Heart right ventricle (tissue), 16 donors: ENCODE measurements at regions not wholly inside any gene's neighbourhood (a gene's known extent, or its start where the extent isn't known, plus 50 kb on each side); places are given as distances from the start of the nearest gene placed in this dataset.

Source experiments
- ATAC-seq, 8 donors: fragments of 200-7000 bp; cut with Tn5 transposase; one replicate each; pipeline ENCODE4 v1.9.1; 2020; ENCODE audit warnings: mild to moderate bottlenecking in 8 of 8, moderate library complexity in 8 of 8, moderate number of reproducible peaks in 1 of 8
- DNase-seq, 2 donors: peaks; one replicate each; pipeline ENCODE4 v3.0.0-alpha.2; 2020
- H3K27ac ChIP-seq, 10 donors: fragments of 200-600 bp; sonication (generic) in 2 of 10; one replicate each; pipeline versions ENCODE4 v1.5.0 to v1.8.0; 2020 to 2022; ENCODE audit warnings: mild to moderate bottlenecking in 3 of 10
- H3K27me3 ChIP-seq, 7 donors: fragments of 200-600 bp; one replicate each; pipeline ENCODE4 v1.8.0; 2021 to 2022; ENCODE audit warnings: mild to moderate bottlenecking in 2 of 7
- H3K36me3 ChIP-seq, 9 donors: fragments of 200-600 bp; sonication (generic) in 1 of 9; one replicate each; pipeline versions ENCODE4 v1.5.0 to v1.8.0; 2020 to 2022; ENCODE audit warnings: mild to moderate bottlenecking in 2 of 9
- H3K4me1 ChIP-seq, 9 donors: fragments of 200-600 bp; sonication (generic) in 1 of 9; one replicate each; pipeline versions ENCODE4 v1.5.0 to v1.8.0; 2020 to 2022; ENCODE audit warnings: mild to moderate bottlenecking in 4 of 9
- H3K4me3 ChIP-seq, 10 donors: fragments of 200-600 bp; sonication (generic) in 2 of 10; one replicate each; pipeline versions ENCODE4 v1.5.0 to v1.8.0; 2020 to 2022; ENCODE audit warnings: mild to moderate bottlenecking in 7 of 10, moderate library complexity in 2 of 10
- H3K9me3 ChIP-seq, 11 donors: fragments of 200-600 bp in 10 of 11; sonication (generic) in 2 of 11; one replicate each; pipeline versions ENCODE4 v1.5.0 to v1.8.0; 2013 to 2022; ENCODE audit warnings: mild to moderate bottlenecking in 2 of 11, control low read depth in 1 of 11, moderate library complexity in 1 of 11
- WGBS, 2 donors: extraction: QIAGEN DNeasy Blood & Tissue Kit; methylation state at CpG; one replicate each; pipeline ENCODE4 v1.1.7; 2013; ENCODE audit warnings: inconsistent platforms in 1 of 2; 5-methylcytosine and 5-hydroxymethylcytosine counted together
- intact Hi-C, 10 donors: fragments of 100-400 bp; cut with DNase I; formaldehyde crosslinking; loops; one replicate each; pipeline versions ENCODE4 v1.11.1 to v1.14.2; 2022
- TF ChIP-seq, protein P1 (sequence below), 9 donors: fragments of 200-600 bp; sonication (generic) in 2 of 9; IDR thresholded peaks; one replicate each; pipeline versions ENCODE4 v1.5.0 to v1.8.0; 2021 to 2022; ENCODE audit warnings: antibody characterized with exemption in 9 of 9, mild to moderate bottlenecking in 5 of 9, moderate library complexity in 1 of 9
- donor health status: Arrhythmogenic right ventricular cardiomyopathy.
- donor health status: ischemic (EF 13 %, LVEDD 7.1; RV severe dilation, severe dysfunction).
- donor health status: healthy with polysubstance abuse.
- donor health status: DM: no; HTN: yes; CAD: no.
- donor health status: DM: no; HTN: no; CAD: no.
- donor health status: ischemic (EF 25% LVEDD 6.9; RV normal size, moderate dysfunction).
- donor health status: ischemic (EF 25% LVEDD 5.7; RV mildly dilated, moderate dysfunction).
- donor health status: healthy.
- donor health status: DM: yes; HTN: yes; CAD: no.
- donor health status: Ischemic cardiomyopathy.
- donor health status: ischemic (EF 35%, LVEDD 5.7; RV mildly dilated, moderate dysfunction).
- donor health status: nonischemic (EF 11% LVEDD 7.7; RV severe dilation, severe dysfunction).
- donor health status: DM: yes; HTN: yes; CAD: no.
- donor health status: PGD.
- donor health status: ischemic (EF 29% LVEDD 5.4; RV normal size, mild dysfunction).
- donor health status: nonischemic (EF 23%, LVEDD 6.1; RV moderate dilation, normal function).

DNA sequence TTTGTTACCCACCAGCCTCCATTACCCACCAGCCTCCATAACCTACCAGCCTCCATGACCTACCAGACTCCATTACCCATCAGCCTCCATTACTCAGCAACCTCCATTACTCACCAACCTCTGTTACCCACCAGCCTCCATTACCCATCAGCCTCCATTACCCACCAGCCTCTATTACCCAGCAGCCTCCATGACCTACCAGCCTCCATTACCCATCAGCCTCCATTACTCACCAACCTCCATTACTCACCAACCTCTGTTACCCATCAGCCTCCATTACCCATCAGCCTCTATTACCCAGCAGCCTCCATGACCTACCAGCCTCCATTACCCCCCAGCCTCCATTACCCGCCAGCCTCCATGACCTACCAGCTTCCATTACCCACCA lies 133.3 kb upstream of the HS6ST1 start:
- WGBS, 2 donors = 96 to 100% methylated on average over 1 of the region's 1 CpG
- Histone ChIP-seq H3K36me3 (no peaks in the 10 kb centered on the region), H3K4me3 (no peak overlapping the region), H3K9me3 (no peaks in the 10 kb centered on the region), H3K4me1 (peaks cover 0 to 4% (median 0%) of the 10 kb centered on the region in 9 donors), H3K27ac (no peak overlapping the region), H3K27me3 (peaks cover 0 to 6% (median 0%) of the 10 kb centered on the region in 7 donors)
- ATAC-seq = no peak
- intact Hi-C loops = loop anchor here in 1 of 10 donors (10.0 kb wide), 1 partner anchor 97 kb away; no protein-coding TSS in a partner anchor
- TF ChIP-seq, protein P1, sequence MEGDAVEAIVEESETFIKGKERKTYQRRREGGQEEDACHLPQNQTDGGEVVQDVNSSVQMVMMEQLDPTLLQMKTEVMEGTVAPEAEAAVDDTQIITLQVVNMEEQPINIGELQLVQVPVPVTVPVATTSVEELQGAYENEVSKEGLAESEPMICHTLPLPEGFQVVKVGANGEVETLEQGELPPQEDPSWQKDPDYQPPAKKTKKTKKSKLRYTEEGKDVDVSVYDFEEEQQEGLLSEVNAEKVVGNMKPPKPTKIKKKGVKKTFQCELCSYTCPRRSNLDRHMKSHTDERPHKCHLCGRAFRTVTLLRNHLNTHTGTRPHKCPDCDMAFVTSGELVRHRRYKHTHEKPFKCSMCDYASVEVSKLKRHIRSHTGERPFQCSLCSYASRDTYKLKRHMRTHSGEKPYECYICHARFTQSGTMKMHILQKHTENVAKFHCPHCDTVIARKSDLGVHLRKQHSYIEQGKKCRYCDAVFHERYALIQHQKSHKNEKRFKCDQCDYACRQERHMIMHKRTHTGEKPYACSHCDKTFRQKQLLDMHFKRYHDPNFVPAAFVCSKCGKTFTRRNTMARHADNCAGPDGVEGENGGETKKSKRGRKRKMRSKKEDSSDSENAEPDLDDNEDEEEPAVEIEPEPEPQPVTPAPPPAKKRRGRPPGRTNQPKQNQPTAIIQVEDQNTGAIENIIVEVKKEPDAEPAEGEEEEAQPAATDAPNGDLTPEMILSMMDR (IDR thresholded peaks at IDR 0.05) = no peak
- DNase-seq = no peak

DNA sequence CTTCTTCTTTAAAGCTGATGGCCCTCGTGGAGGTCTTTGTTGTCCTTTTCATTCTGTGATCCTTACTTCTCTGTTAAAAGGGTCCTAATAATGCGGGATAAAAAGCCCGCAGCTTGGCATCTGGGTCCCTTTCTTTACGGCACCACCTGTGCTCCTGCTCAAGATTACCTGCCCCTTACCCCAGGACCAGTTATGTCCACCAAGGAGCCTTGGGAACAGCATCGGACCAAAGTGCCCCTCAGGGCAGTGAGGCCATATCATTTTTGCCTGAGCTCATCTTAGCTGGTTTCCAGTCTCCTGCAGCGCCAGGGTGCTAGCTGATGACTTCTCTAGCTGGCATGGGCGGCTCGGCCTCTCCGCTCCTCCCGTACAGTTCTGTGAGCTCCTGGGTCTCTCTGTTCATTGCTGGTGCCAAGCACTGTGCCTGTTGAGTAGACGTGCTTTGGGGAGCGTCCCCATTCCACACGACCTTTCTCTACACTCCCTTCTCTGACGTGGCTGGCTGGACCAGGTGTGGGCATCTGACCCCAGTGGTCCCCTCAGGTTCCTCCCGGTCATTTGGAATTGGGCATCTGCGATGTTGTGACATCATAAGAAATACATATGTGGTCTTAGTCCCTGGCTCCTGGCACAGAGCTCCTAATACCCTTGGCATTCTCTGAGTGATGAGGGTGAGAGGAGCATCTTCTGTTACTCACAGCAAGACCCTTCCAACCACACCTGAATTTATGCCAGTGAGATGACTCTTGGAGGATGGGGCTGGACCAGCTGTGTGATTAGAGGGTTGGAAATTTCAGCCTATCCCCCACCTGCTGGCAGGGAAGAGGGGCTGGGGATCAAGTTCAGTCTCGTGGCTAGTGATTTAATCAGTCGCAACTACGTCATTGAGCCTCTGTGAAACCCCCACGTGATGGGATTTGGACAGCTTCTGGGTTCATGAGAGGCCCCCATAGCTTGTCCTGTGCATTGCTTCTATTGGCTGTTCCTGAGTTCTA lies 134.2 kb upstream of the HS6ST1 start:
- TF ChIP-seq, protein P1 (IDR thresholded peaks at IDR 0.05) = no peak
- Histone ChIP-seq H3K27ac (no peak overlapping the region), H3K9me3 (no peaks in the 10 kb centered on the region), H3K27me3 (peaks cover 0 to 6% (median 0%) of the 10 kb centered on the region in 7 donors), H3K36me3 (no peaks in the 10 kb centered on the region), H3K4me1 (peaks cover 0 to 4% (median 0%) of the 10 kb centered on the region in 9 donors), H3K4me3 (no peak overlapping the region)
- ATAC-seq (no peak), DNase-seq (no peak)
- intact Hi-C loops = loop anchor here in 1 of 10 donors (10.0 kb wide), 1 partner anchor 98 kb away; no protein-coding TSS in a partner anchor
- 91 to 92% methylated on average over 20 of the region's 20 CpGs for WGBS, 2 donors

DNA sequence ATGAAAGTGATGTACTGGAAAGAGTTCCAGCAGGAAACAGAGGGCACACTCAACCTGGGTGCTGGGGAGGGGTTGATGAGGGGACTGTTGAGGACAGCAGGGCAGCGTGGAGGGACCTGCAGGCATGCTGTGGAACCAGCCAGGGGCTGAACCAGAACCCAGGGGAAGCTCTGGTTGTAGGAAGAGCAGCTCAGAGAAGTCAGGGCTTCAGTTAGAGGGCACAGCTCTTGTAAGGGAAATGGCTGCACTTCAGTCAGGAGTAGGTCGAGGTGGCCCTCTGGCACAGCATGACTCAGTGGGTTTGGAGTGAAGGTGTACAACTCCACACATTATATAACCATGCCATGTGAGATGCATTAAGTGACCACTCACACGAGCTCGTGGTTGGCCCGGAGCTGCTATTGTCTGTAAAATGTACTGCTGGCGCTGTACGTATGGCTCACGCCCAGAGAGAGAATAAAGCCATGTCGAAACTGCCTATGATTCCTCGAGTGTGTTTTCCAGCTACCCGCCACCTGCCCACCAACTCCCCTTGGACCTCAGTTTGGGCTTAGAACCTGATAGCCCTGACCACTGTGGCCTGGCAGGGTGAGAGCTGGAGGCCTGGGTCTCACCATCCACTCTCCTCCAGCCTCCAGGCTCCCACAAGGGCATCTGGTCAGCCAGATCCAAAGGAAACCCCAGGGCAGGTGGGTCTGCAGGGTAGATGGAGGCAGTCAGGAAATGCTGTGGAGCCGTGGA lies 136.5 kb upstream of the HS6ST1 start:
- Histone ChIP-seq H3K4me3 (no peak overlapping the region), H3K9me3 (no peaks in the 10 kb centered on the region), H3K27me3 (peaks cover 0 to 6% (median 0%) of the 10 kb centered on the region in 7 donors), H3K36me3 (no peaks in the 10 kb centered on the region), H3K4me1 (peaks cover 0 to 5% (median 0%) of the 10 kb centered on the region in 9 donors), H3K27ac (no peak overlapping the region)
- no peak for ATAC-seq
- TF ChIP-seq, protein P1 (IDR thresholded peaks at IDR 0.05) = no peak
- DNase-seq = no peak
- intact Hi-C loops = loop anchor here in 1 of 10 donors (10.0 kb wide), 1 partner anchor 100 kb away; no protein-coding TSS in a partner anchor
- 89 to 96% methylated on average over 12 of the region's 12 CpGs for WGBS, 2 donors

DNA sequence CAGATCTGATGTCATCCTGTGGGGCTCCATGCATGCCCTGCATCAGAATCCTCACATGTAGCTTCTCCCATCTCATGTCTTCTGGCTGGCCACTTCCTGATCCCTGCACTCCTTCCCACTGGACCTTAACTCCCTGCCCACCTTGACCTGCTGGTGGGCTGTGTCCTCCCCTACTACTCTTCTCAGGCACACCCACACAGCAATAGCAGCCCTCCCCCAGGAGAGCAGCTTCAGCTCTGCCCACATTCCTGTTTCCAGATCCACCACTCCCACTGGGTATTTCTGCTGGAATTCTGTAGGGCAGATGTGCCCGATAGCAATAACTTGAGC lies 137.0 kb upstream of the HS6ST1 start:
- TF ChIP-seq, protein P1 (IDR thresholded peaks at IDR 0.05) = no peak
- intact Hi-C loops = loop anchor here in 1 of 10 donors (10.0 kb wide), 1 partner anchor 101 kb away; no protein-coding TSS in a partner anchor
- Histone ChIP-seq H3K4me3 (no peak overlapping the region), H3K9me3 (peaks cover 0 to 4% (median 0%) of the 10 kb centered on the region in 11 donors), H3K27ac (no peak overlapping the region), H3K36me3 (no peaks in the 10 kb centered on the region), H3K4me1 (peaks cover 0 to 5% (median 0%) of the 10 kb centered on the region in 9 donors), H3K27me3 (peaks cover 0 to 6% (median 0%) of the 10 kb centered on the region in 7 donors)
- 98 to 100% methylated on average over 1 of the region's 1 CpG for WGBS, 2 donors
- ATAC-seq (no peak), DNase-seq (no peak)
